ENCODE measurements at regions not wholly inside any gene's neighbourhood (a gene's known extent, or its start where the extent isn't known, plus 50 kb on each side); places are given as distances from the start of the nearest gene placed in this dataset.

DNA sequence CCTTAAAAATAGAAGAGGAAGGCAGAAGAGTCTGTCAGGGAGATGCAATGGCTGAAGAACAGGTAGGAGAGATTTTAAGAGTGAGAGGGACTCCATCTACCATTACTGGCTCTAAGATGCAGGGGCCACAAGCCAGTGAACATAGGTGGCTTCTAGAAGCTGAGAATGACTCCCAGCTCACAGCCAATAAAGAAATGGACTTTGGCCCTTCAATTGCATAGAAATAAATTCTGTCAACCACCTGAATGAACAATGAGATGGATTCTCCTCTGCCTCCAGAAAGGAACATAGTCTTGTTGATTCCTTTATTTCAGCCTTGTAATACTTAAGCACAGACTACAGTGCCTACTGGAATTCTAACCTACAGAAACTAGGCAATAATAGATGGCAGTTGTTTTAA is 603.3 kb upstream of the NXPH2 start:
- Mint-ChIP-seq H3K4me1 (no peaks in the 10 kb centered on the region), H3K36me3 (no peaks in the 10 kb centered on the region), H3K9me3 (peaks cover 14% of the 10 kb centered on the region), H3K4me3 (no peak overlapping the region), H3K27ac (no peak overlapping the region)
- ATAC-seq: no peak
- no peak for DNase-seq (ENCODE audit: low spot score in 2 of 2)

DNA sequence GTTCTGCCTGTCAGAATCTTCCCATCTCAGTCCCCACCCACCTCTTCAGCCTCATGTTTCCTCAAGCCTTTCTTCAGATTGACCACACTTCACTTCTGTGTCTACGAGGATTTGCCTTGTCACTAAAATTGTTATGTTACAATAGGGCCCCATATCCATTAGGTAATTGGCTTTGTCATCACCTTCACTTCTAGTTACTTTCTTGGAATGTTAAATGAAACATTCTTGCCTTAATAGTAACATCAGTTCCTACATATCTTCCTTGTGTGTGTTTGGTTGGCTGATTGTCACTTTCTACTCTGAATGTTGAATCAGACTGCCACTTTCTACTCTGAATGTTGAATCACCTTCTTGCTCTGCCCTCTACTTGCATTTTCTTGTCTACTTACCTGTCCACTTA is 599.9 kb upstream of the NXPH2 start:
- no peak for ATAC-seq
- Mint-ChIP-seq H3K27ac (no peak overlapping the region), H3K36me3 (no peaks in the 10 kb centered on the region), H3K9me3 (peaks cover 20% of the 10 kb centered on the region), H3K4me3 (no peak overlapping the region), H3K4me1 (no peaks in the 10 kb centered on the region)
- no peak for DNase-seq (ENCODE audit: low spot score in 2 of 2)

DNA sequence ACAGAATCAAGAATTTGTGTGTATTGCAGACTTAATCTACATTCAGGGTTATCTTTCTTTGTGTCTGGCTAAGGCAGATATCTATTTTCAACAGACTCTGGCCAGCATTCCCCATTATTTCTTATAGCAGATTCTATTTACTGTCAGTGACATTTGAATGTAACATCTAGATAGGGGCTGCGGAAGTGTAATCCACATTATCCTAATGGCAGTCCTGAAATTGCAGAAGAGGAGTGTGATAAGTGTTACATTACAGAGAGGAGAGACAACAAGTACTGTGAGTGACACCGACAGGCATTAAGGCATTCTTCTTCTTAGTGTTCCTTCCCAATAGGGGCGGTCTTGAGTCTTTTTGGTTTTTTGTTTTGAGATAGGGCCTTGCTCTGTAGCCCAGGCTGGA is 598.2 kb upstream of the NXPH2 start:
- Mint-ChIP-seq H3K36me3 (no peaks in the 10 kb centered on the region), H3K4me3 (no peak overlapping the region), H3K27ac (no peak overlapping the region), H3K9me3 (peaks cover 20% of the 10 kb centered on the region), H3K4me1 (no peaks in the 10 kb centered on the region)
- ATAC-seq (no peak), DNase-seq (ENCODE audit: low spot score in 2 of 2) (no peak)

DNA sequence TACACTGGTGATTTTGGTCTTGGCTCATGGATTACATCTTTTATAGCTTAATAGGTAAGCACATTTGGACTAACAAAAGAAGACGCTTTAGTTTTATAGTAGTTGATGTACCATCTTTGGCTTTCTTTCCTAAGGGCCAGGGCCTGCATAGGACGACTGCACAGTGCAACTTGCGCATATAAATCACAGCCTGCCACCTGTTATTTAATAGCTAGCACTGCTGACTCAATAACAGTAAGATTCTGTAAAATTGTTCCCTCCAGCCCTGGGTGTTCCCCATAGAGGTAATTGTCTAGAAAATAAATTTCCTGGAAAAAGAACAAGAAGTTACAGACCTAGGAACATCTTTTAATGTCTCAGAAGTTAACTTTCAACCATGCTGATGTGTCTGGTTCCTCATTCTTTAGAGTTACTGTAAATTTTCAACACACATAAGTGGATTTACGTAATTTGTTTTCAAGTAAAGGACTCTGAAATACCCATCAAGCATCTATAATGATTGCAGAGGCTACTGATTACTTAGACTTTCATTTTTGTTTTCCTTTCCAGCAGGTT is 594.2 kb upstream of the NXPH2 start:
- no peak for DNase-seq (ENCODE audit: low spot score in 2 of 2)
- ATAC-seq: no peak
- no peaks in the 10 kb centered on the region for H3K36me3 Mint-ChIP-seq
- no peak overlapping the region for H3K4me3 Mint-ChIP-seq
- no peak overlapping the region for H3K27ac Mint-ChIP-seq
- peaks cover 17% of the 10 kb centered on the region for H3K9me3 Mint-ChIP-seq
- H3K4me1 Mint-ChIP-seq: no peaks in the 10 kb centered on the region

DNA sequence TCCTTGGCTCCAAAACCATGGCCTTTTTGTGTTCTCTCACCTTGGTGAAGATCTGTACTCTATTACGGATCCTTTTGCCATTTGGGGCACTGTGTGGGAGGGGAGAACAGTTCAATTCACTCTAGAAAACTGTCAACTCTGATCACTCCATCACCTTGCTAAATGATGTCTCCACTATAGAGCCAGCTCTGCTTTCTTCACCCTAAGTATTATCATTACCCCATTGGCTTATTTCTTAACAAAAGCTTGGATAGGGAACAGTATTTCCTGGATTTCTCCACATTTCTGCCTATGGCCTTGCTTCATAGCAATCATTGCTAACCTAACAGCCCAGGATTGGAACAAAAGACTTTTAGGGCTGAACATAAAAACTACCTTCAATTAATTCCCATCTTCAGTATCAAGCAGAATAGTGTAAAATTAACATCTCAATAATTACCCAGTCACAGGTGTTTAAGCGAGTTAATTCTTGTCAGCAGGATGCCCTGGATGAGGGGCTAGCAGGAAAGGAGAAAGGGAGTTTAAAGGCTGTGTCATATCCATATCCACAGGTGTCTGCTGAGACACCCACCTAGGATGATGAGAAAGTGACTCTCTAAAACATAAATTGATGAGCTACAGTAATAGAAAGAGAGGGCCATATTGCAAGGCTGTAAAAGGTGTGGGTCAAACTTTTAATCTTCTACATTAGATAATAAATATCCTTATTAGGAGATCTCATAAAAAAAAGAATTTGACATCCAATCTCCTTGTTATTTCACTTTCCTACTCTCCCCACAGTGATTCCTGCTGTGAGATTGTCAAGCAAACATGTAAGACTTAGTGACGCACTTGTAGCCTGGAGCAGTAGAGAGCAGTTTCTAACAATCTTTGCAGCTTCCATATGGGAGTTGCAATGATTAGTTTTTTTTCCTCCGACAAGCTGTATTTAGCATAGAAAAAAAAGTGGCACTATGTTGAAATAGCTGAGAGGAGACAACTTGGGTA is 589.5 kb upstream of the NXPH2 start:
- DNase-seq (ENCODE audit: low spot score in 2 of 2) (no peak), ATAC-seq (no peak)
- no peak overlapping the region for H3K4me3 Mint-ChIP-seq
- no peaks in the 10 kb centered on the region for H3K4me1 Mint-ChIP-seq
- no peaks in the 10 kb centered on the region for H3K36me3 Mint-ChIP-seq
- H3K9me3 Mint-ChIP-seq: peaks cover 8% of the 10 kb centered on the region
- no peak overlapping the region for H3K27ac Mint-ChIP-seq

DNA sequence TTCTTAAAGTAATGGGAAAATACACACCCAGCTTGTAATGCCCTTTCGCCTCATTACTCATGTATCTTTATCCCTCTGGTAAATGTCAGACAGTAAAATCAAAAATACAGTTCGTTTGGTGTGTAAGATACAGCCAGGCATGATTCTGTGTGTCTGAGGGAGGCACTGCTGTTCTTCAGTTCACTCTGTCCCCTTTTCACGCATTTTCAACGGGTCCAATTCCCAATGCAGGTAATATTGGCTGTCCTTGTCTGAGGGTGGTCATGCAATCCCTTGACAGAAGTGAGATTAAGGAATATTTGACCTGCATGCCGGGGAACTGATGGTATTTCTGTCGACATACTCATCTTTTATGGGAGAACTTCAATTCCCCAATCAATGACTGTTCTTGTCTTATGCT is 587.2 kb upstream of the NXPH2 start:
- H3K4me1 Mint-ChIP-seq: no peaks in the 10 kb centered on the region
- H3K9me3 Mint-ChIP-seq: peaks cover 18% of the 10 kb centered on the region
- DNase-seq (ENCODE audit: low spot score in 2 of 2) (no peak), ATAC-seq (no peak)
- no peak overlapping the region for H3K4me3 Mint-ChIP-seq
- no peak overlapping the region for H3K27ac Mint-ChIP-seq
- no peaks in the 10 kb centered on the region for H3K36me3 Mint-ChIP-seq

DNA sequence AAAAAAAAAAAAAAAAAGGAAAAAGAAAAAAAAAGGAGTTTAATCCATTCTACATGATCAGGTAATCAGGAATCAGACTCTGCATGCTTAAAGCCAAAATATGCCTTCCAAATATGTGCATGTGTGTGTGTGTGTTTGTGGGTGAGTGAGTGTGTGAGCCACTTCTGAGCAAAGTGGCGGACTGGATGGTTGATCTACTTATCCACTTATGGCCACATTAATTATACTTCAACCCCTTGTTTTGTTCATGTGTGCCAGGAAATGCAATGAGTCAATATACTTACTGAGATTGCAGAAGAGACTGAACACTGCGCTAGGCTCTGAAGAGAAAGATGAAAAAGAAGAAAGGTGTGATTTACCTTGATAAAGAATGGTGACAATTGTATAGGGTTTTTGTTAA is 586.5 kb upstream of the NXPH2 start:
- no peak overlapping the region for H3K4me3 Mint-ChIP-seq
- no peak for ATAC-seq
- no peak for DNase-seq (ENCODE audit: low spot score in 2 of 2)

DNA sequence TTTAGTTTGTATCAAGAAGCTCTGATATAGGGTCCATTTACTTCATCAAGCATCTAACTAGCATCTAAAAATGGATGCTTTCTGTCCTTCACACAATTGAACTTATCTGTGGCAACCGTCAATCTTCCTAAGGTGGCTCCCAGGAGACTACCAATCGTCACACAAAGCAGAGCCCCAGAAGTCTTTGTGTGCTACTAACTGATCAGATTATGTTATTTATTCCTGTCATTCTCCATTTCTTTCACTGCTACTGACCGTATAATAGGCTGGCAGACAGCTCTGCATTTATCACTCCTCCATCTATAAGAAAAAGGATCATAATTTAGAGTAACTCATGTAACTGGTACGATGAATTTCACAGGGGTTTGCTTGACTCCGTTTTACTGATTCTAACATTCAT is 585.0 kb upstream of the NXPH2 start:
- Mint-ChIP-seq H3K9me3 (peaks cover 14% of the 10 kb centered on the region), H3K4me3 (no peak overlapping the region), H3K27ac (no peak overlapping the region), H3K4me1 (no peaks in the 10 kb centered on the region), H3K36me3 (no peaks in the 10 kb centered on the region)
- no peak for ATAC-seq
- no peak for DNase-seq (ENCODE audit: low spot score in 2 of 2)

More for the DNA sequence above, 586.5 kb upstream of the NXPH2 start:
- peaks cover 18% of the 10 kb centered on the region for H3K9me3 Mint-ChIP-seq
- no peaks in the 10 kb centered on the region for H3K36me3 Mint-ChIP-seq
- H3K27ac Mint-ChIP-seq: no peak overlapping the region
- no peaks in the 10 kb centered on the region for H3K4me1 Mint-ChIP-seq

DNA sequence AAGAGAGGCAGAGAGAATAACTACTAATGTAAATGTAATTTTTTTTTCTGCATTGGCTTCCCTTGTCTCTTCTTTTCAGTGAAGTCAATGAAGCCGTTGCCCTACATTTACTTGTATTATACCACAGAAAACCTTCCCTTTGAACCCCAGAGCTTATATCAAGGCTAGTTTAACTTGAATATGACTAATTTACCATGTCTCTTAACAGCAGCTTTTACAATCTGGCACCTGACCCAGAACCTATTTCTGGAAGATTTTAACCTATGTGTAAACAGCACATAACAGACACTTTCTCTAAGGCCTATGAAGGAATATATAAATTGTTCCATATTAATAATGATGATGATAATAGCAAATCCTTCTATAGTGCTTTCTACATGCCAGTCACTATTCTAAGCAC is 580.5 kb upstream of the NXPH2 start:
- no peak for ATAC-seq
- no peak for DNase-seq (ENCODE audit: low spot score in 2 of 2)
- Mint-ChIP-seq H3K4me3 (no peak overlapping the region), H3K4me1 (no peaks in the 10 kb centered on the region), H3K9me3 (peaks cover 22% of the 10 kb centered on the region), H3K27ac (no peak overlapping the region), H3K36me3 (no peaks in the 10 kb centered on the region)

DNA sequence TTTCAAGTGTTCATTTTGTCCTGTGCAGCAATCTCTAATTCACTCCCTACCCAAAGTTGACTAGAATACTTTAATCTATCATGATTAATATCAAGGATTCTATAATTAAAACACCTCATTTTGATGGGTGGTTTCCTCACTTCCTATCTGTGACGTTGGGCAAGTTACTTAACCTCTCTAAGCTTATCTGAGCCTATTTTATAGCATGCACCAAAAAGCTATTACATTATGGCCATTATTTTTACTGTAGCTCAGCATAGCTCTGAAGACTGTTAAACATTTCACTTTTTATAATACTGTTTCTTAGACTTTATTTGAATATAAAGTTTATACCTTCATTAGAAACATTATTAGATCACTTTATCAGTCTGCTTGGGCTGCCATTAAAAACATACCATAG is 579.6 kb upstream of the NXPH2 start:
- ATAC-seq: no peak

DNA sequence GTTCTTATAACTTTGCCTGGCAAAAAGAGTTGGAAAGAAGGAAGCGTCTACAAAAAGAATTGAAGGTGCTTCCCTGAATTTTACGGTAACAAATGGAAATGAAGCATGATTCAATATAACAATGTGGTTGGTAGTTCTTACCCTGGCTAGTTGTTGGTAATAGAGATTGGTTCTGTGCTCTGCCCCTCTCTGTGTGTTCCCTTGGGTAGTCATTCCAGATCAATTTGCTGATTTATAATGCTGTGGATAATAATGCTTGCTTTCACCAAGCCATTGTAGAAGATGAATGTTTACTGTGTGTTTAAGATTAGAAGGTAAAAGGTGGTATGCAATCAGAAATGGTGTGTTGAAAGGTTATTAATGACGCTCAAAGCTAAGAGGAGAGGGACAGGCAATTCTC is 577.8 kb upstream of the NXPH2 start:
- Mint-ChIP-seq H3K4me1 (no peaks in the 10 kb centered on the region), H3K4me3 (no peak overlapping the region), H3K9me3 (peaks cover 25% of the 10 kb centered on the region), H3K36me3 (no peaks in the 10 kb centered on the region), H3K27ac (no peak overlapping the region)
- DNase-seq (ENCODE audit: low spot score in 2 of 2) (no peak), ATAC-seq (no peak)

More for the DNA sequence above, 579.6 kb upstream of the NXPH2 start:
- no peaks in the 10 kb centered on the region for H3K36me3 Mint-ChIP-seq
- no peak overlapping the region for H3K27ac Mint-ChIP-seq
- no peaks in the 10 kb centered on the region for H3K4me1 Mint-ChIP-seq
- H3K4me3 Mint-ChIP-seq: no peak overlapping the region
- no peak for DNase-seq (ENCODE audit: low spot score in 2 of 2)
- peaks cover 23% of the 10 kb centered on the region for H3K9me3 Mint-ChIP-seq

DNA sequence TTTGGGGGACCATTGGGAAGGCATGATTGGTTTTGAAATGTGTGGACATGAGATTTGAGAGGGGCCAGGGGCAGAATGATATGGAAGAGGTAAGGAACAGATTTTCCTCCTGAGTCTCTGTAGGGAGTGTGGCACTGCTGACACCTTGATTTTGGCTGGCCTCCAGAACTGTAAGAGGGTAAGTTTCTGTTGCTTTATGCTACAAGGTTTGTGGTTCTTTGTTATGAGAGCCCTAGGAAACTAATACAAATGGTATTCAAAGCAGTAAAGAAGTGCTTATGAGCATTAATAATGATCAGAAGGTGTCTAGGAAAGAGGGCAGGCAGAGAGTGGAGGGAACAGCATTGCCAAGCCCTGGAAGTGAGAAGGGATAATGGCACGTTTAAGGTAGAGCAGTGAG is 574.3 kb upstream of the NXPH2 start:
- no peak overlapping the region for H3K4me3 Mint-ChIP-seq

DNA sequence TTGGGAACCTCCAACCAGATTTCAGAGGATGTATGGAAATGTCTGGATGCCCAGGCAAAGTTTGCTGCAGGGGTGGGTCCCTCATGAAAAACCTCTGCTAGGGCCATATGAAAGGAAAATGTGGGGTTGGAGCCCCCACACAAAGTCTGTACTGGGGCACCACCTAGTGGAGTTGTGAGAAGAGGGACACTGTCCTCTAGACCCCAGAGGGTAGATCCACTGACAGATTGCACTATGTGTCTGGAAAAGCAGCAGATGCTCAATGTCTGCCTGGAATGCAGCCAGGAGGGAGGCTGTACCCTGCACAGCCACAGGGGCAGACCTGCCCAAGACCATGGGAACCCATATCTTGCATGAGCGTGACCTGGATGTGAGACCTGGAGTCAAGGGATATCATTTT is 573.7 kb upstream of the NXPH2 start:
- no peak overlapping the region for H3K27ac Mint-ChIP-seq
- H3K9me3 Mint-ChIP-seq: peaks cover 29% of the 10 kb centered on the region
- ATAC-seq: no peak

More for the DNA sequence above, 574.3 kb upstream of the NXPH2 start:
- no peak overlapping the region for H3K27ac Mint-ChIP-seq
- H3K9me3 Mint-ChIP-seq: peaks cover 24% of the 10 kb centered on the region
- H3K4me1 Mint-ChIP-seq: no peaks in the 10 kb centered on the region
- ATAC-seq: no peak
- no peak for DNase-seq (ENCODE audit: low spot score in 2 of 2)
- no peaks in the 10 kb centered on the region for H3K36me3 Mint-ChIP-seq

DNA sequence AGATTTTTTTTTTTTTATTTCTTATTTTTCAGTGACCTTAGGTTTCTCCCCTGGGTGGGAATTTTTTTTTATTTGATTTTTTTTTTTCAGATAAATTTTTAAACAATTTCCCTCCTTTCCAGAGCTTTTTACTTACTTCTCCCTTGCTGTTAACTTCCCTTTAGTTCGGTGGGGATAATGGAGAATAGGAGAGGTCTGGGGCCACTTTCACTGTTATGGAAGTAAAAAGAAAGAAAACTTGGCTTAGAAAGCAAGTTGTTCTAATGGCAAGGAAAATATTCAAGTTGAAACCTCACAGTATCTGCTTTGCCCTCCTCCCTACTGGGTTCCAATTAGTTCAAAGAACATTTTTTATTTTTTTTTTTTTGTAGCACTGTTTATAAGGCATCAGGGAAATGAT is 537.1 kb upstream of the NXPH2 start:
- Mint-ChIP-seq H3K36me3 (no peaks in the 10 kb centered on the region), H3K27ac (no peak overlapping the region), H3K4me3 (no peak overlapping the region), H3K9me3 (peaks cover 11% of the 10 kb centered on the region), H3K4me1 (no peaks in the 10 kb centered on the region)
- no peak for DNase-seq (ENCODE audit: low spot score in 2 of 2)
- no peak for ATAC-seq

More for the DNA sequence above, 573.7 kb upstream of the NXPH2 start:
- H3K4me1 Mint-ChIP-seq: no peaks in the 10 kb centered on the region
- no peak overlapping the region for H3K4me3 Mint-ChIP-seq
- no peaks in the 10 kb centered on the region for H3K36me3 Mint-ChIP-seq
- DNase-seq (ENCODE audit: low spot score in 2 of 2): no peak

DNA sequence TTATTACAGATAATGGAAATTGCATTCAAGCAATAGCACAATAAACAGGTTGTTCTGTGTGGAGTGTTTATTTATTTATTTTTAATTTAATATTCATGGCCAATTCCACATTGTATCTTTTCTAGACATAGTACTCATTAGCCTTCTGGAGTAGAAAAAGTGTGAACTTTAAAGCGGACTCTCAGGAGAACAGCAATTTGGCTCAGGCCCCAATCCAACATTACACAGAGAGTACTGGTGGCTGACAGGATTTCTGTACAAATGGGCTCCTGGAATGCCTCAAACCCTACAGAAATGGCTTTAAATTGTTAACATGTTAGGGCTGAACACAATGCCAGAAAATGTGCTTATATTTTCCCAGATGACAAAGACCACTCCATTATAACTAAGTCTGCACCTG is 533.9 kb upstream of the NXPH2 start:
- no peaks in the 10 kb centered on the region for H3K36me3 Mint-ChIP-seq
- ATAC-seq: no peak
- H3K27ac Mint-ChIP-seq: no peak overlapping the region
- no peak overlapping the region for H3K4me3 Mint-ChIP-seq
- peaks cover 10% of the 10 kb centered on the region for H3K9me3 Mint-ChIP-seq
- H3K4me1 Mint-ChIP-seq: no peaks in the 10 kb centered on the region
- DNase-seq (ENCODE audit: low spot score in 2 of 2): no peak

DNA sequence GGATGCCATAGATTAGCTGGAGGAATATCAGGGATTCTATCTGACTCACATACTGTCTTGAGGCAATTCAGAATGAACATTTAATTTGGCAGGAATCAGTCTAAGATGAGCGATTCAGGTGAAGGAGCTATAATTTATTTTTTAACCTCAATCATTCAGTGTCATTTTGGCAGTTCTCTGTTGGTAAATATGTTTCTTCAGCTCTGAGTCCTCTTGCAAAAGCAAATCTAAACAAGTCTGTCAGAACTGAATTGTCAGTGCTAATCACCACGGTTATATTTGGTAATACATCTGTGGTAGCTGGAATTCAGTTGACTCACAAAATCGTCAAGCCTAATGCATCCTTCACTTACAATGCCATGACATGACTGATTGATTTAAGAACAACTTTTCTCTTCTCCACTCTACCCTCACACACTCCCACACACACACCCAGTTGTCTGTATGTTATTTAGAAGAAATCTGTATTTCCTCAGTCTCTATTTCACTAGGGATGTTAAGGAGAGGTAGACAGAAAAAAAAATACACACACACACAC is 516.6 kb upstream of the NXPH2 start:
- H3K4me1 Mint-ChIP-seq: no peaks in the 10 kb centered on the region
- ATAC-seq: no peak
- H3K27ac Mint-ChIP-seq: no peak overlapping the region
- H3K36me3 Mint-ChIP-seq: no peaks in the 10 kb centered on the region
- H3K4me3 Mint-ChIP-seq: no peak overlapping the region
- no peak for DNase-seq (ENCODE audit: low spot score in 2 of 2)
- H3K9me3 Mint-ChIP-seq: peaks cover 18% of the 10 kb centered on the region
